Mesendoderm (in vitro differentiated cells): ENCODE measurements at regions not wholly inside any gene's neighbourhood (a gene's known extent, or its start where the extent isn't known, plus 50 kb on each side); places are given as distances from the start of the nearest gene placed in this dataset.
"Not testable (repeated sequence)": the region's sequence is repeated elsewhere in the genome, so short reads cannot be mapped to it uniquely, and the experiment has no call there.

ENCODE experiments used
- DNase-seq: peaks from one replicate; pipeline ENCODE4 v3.0.0; 2013
- H2AK5ac ChIP-seq: 2 replicates; pipeline ENCODE4 v1.6.1; 2013; ENCODE audit warnings: low read length, inconsistent platforms
- H2BK120ac ChIP-seq: 2 replicates; pipeline ENCODE4 v1.6.1; 2013; ENCODE audit warnings: low read depth, mild to moderate bottlenecking, low read length, moderate library complexity, mixed read lengths
- H2BK15ac ChIP-seq: replicated peaks from 2 replicates; pipeline ENCODE4 v1.6.1; 2013; ENCODE audit warnings: low read depth, mild to moderate bottlenecking, moderate library complexity
- H2BK5ac ChIP-seq: 2 replicates; pipeline ENCODE4 v1.6.1; 2013; ENCODE audit warnings: low read length, inconsistent platforms
- H3K18ac ChIP-seq: 2 replicates; pipeline ENCODE4 v1.6.1; 2013; ENCODE audit warnings: mild to moderate bottlenecking, low read length, mixed read lengths
- H3K23ac ChIP-seq: one replicate; pipeline ENCODE4 v1.6.1; 2013; ENCODE audit warnings: low read length
- H3K27ac ChIP-seq: 2 replicates; pipeline ENCODE4 v1.5.1; 2013; ENCODE audit warnings: low read depth, mild to moderate bottlenecking, inconsistent platforms, low read length, moderate library complexity
- H3K27me3 ChIP-seq: 2 replicates; pipeline ENCODE4 v1.6.1; 2013; ENCODE audit warnings: low read length, control low read depth, mild to moderate bottlenecking, inconsistent platforms; ENCODE audit not compliant: insufficient read depth, poor library complexity
- H3K36me3 ChIP-seq: 2 replicates; pipeline ENCODE4 v1.6.1; 2013; ENCODE audit warnings: low read length, inconsistent platforms; ENCODE audit not compliant: control insufficient read depth, insufficient read depth
- H3K4ac ChIP-seq: one replicate; pipeline ENCODE4 v1.6.1; 2013; ENCODE audit warnings: low read depth, mild to moderate bottlenecking, low read length, moderate library complexity
- H3K4me1 ChIP-seq: 2 replicates; pipeline ENCODE4 v1.6.1; 2013; ENCODE audit warnings: low read depth, low read length, inconsistent platforms; ENCODE audit not compliant: control insufficient read depth
- H3K4me2 ChIP-seq: 2 replicates; pipeline ENCODE4 v1.6.1; 2013; ENCODE audit warnings: low read length
- H3K4me3 ChIP-seq: 2 replicates; pipeline ENCODE4 v1.5.1; 2013; ENCODE audit warnings: mild to moderate bottlenecking, low read length
- H3K56ac ChIP-seq: one replicate; pipeline ENCODE4 v1.6.1; 2013; ENCODE audit warnings: low read length
- H3K79me1 ChIP-seq: 2 replicates; pipeline ENCODE4 v1.6.1; 2013; ENCODE audit warnings: low read length, inconsistent platforms
- H3K79me2 ChIP-seq: 2 replicates; pipeline ENCODE4 v1.6.1; 2013; ENCODE audit warnings: mild to moderate bottlenecking, low read length; ENCODE audit not compliant: control insufficient read depth, insufficient read depth
- H3K9ac ChIP-seq: 2 replicates; pipeline ENCODE4 v1.6.1; 2013; ENCODE audit warnings: low read length, inconsistent platforms
- H4K5ac ChIP-seq: one replicate; pipeline ENCODE4 v1.6.1; 2013; ENCODE audit warnings: low read length
- H4K8ac ChIP-seq: one replicate; pipeline ENCODE4 v1.6.1; 2013; ENCODE audit warnings: low read depth, mild to moderate bottlenecking, control low read depth, low read length, moderate library complexity
- WGBS: extraction: QIAGEN DNeasy Blood & Tissue Kit; methylation state at CpG from one replicate; pipeline ENCODE4 v1.1.7; 2013; ENCODE audit warnings: low lambda C conversion rate, missing lambda C conversion rate; ENCODE audit not compliant: insufficient coverage; ENCODE audit errors: extremely low coverage; 5-methylcytosine and 5-hydroxymethylcytosine counted together

DNA sequence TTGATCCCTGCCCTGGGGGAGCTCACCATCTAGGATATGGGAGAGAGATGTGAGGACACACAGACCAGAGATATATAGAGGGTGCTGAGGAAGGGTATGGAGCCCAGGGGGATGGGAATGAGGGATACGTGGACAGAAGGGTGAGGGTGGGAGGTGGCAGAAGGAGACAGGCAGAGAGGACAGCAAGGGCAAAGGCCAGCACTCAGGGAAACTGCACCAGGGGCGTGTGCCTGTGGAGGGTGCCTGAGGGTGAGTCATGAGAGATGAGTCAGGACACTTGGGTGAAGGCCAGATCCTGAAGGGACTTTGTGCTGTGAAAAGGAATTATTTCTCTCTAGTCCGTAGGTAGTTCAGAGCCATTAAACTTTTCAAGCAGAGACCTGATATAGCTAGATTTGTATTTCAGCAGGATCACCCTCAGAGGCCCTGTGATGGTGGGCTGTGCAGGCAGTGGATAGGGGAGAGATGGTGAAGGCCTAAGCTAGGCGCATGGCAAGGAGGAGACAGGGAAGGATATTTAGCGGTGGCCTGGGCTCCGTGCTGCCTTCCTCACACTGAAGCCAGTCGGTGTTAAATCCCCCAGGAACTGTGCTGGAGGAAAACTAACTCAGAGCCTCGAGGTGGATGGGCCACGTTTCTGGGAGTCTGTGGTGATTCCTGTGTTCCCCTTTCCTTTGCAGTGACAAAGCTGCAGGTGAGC lies 3075.0 kb downstream of the RPIA start:
- not testable (repeated sequence) for H3K36me3 ChIP-seq, H3K9ac ChIP-seq, H3K4me1 ChIP-seq, H3K4me3 ChIP-seq, H3K27me3 ChIP-seq, H3K27ac ChIP-seq, H2AK5ac ChIP-seq, H2BK5ac ChIP-seq, H3K4ac ChIP-seq, H4K8ac ChIP-seq, H4K5ac ChIP-seq, H3K18ac ChIP-seq, H3K4me2 ChIP-seq, H3K79me2 ChIP-seq, H2BK120ac ChIP-seq, H3K79me1 ChIP-seq, H2BK15ac ChIP-seq, H3K56ac ChIP-seq, H3K23ac ChIP-seq
- DNase-seq = peak; percentile 29
- WGBS = no CpG with 5 or more reads among the region's 9 CpGs

DNA sequence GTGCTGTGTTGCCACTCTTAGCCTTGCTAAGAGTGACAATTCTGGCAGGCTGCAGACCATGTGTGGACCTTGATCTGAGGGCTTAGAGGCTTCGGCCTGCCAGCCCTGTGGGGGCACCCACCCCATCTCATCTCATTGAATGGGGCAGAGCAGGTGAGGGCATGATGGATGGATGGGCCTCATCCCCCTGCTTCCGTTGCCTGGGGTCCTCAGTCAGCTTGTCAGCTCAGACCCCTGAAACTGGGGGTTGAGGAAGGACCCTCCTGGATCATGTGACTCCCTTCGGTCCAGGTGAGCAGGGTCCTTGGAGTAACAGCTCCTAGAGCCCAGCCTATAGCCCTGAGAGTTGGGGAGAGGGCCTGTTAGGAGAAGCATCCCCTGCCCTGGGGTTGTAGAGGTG lies 3076.8 kb downstream of the RPIA start:
- H2AK5ac ChIP-seq, H2BK5ac ChIP-seq, H2BK120ac ChIP-seq, H3K79me2 ChIP-seq, H3K9ac ChIP-seq, H3K4me3 ChIP-seq, H3K79me1 ChIP-seq, H3K4me2 ChIP-seq, H3K4me1 ChIP-seq, H4K5ac ChIP-seq, H3K4ac ChIP-seq, H3K56ac ChIP-seq, H3K27me3 ChIP-seq, H3K36me3 ChIP-seq, H4K8ac ChIP-seq, H3K23ac ChIP-seq, DNase-seq, H2BK15ac ChIP-seq, H3K18ac ChIP-seq, H3K27ac ChIP-seq: not testable (repeated sequence)
- WGBS = no CpG with 5 or more reads among the region's 3 CpGs

DNA sequence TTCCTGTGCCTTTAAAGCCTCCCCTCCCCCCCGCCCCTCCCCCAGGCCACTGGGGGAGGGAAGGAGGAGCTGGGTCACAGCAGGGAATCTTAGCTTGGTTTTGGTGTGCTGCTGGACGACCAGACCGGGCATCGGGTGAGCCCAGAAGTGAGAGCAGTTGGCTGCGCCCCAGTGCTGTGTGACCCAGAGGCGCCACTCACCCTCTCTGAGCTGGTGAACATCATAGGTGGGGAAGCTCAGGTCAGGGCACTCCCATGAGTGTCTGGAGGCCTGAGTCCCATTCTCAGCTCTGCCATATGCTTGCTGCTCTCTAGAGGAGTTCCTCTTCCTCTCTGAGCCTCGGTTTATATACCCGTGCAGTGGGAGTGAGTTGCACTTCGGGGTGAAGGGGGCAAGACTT lies 3077.5 kb downstream of the RPIA start:
- not testable (repeated sequence) for H3K4me2 ChIP-seq, H4K5ac ChIP-seq, H3K27ac ChIP-seq, H3K4ac ChIP-seq, H2BK5ac ChIP-seq, H3K36me3 ChIP-seq, H3K79me1 ChIP-seq, H3K23ac ChIP-seq, DNase-seq, H3K79me2 ChIP-seq, H3K9ac ChIP-seq, H3K18ac ChIP-seq, H2BK15ac ChIP-seq, H3K27me3 ChIP-seq, H4K8ac ChIP-seq, H3K56ac ChIP-seq, H2BK120ac ChIP-seq, H3K4me1 ChIP-seq, H2AK5ac ChIP-seq, H3K4me3 ChIP-seq
- no CpG with 5 or more reads among the region's 9 CpGs for WGBS

DNA sequence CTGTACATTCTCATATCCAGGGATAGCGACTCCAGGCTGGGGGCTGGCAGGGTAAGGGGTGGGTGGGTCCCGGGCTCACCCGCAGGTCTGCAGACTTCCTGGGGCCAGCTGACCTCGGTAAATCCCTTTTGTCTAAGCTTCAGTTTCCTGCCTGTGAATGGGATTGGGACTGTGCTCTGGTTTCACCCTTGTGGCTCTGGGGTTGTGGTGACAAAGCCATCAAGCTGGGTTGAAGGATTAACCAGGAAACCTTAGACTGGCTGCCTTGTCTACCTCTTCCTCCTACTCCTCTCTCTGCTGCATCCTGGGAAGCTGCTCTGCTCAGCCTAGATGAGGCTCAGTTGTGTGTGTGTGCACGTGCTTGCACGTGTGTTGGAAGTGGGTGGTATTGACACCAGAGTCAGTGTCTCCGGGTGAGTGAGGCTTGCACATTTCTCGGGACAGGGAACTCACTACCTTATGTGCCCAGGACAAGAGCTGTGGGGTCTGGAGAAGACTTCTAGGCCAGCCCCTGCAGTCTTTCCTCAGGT lies 3078.6 kb downstream of the RPIA start:
- H3K79me2 ChIP-seq, H4K8ac ChIP-seq, H3K18ac ChIP-seq, H2AK5ac ChIP-seq, H2BK120ac ChIP-seq, H3K27ac ChIP-seq, H3K56ac ChIP-seq, H2BK15ac ChIP-seq, H3K79me1 ChIP-seq, H2BK5ac ChIP-seq, H3K23ac ChIP-seq, H3K4me3 ChIP-seq, H3K4me2 ChIP-seq, H3K27me3 ChIP-seq, H3K36me3 ChIP-seq, H4K5ac ChIP-seq, H3K4me1 ChIP-seq, H3K9ac ChIP-seq, H3K4ac ChIP-seq, DNase-seq: not testable (repeated sequence)
- WGBS = no CpG with 5 or more reads among the region's 8 CpGs

DNA sequence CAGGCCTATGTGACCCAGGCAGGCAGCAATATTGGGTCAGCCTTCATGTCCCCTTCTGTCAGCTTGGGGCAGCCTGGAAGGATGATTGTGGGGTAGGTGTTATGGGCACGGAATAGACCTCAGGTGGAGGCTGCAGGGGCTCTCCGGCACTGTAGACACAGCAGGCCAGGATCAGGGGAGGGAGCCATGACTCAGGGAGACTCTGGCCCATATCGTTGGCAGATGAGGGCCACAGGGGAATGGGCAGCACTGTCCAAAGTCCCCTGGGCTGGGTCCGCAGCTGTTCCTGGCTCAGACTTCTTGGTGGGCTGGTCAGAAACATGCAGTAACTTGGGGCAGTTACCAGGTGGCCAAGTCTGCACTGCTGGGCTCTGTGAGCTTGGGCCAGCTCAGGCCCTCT lies 3080.1 kb downstream of the RPIA start:
- H3K27ac ChIP-seq, H3K18ac ChIP-seq, H3K79me2 ChIP-seq, H3K79me1 ChIP-seq, H3K36me3 ChIP-seq, H2BK120ac ChIP-seq, H4K8ac ChIP-seq, H3K4me1 ChIP-seq, DNase-seq, H4K5ac ChIP-seq, H2AK5ac ChIP-seq, H2BK5ac ChIP-seq, H3K27me3 ChIP-seq, H3K4ac ChIP-seq, H3K4me2 ChIP-seq, H2BK15ac ChIP-seq, H3K56ac ChIP-seq, H3K4me3 ChIP-seq, H3K23ac ChIP-seq, H3K9ac ChIP-seq: not testable (repeated sequence)
- no CpG with 5 or more reads among the region's 4 CpGs for WGBS
